ENCODE measurements at regions not wholly inside any gene's neighbourhood (a gene's known extent, or its start where the extent isn't known, plus 50 kb on each side); places are given as distances from the start of the nearest gene placed in this dataset.

GRCh38 chr6:145187491-145188206 lies 547.7 kb downstream of the EPM2A start:
- Histone ChIP-seq H3K9me3 (no peaks in the 10 kb centered on the region), H3K27ac (no peak overlapping the region), H3K4me1 (no peaks in the 10 kb centered on the region), H3K27me3 (no peaks in the 10 kb centered on the region), H3K36me3 (no peaks in the 10 kb centered on the region), H3K4me3 (no peak overlapping the region)
- no peak for TF ChIP-seq POLR2A (IDR thresholded peaks at IDR 0.05)
- TF ChIP-seq POLR2AphosphoS5 (IDR thresholded peaks at IDR 0.05; ENCODE audit: insufficient read depth in 1 of 2, low read depth in 1 of 2): no peak
- TF ChIP-seq CTCF (IDR thresholded peaks at IDR 0.05): no peak
- no peak for DNase-seq (ENCODE audit: extremely low spot score in 2 of 2)
- intact Hi-C loops (cut with DNase I): no loop called here

GRCh38 chr6:145189836-145190235 lies 545.5 kb downstream of the EPM2A start:
- no peak for DNase-seq (ENCODE audit: extremely low spot score in 2 of 2)
- Histone ChIP-seq H3K9me3 (no peaks in the 10 kb centered on the region), H3K4me3 (no peak overlapping the region), H3K36me3 (no peaks in the 10 kb centered on the region), H3K27me3 (no peaks in the 10 kb centered on the region), H3K27ac (no peak overlapping the region), H3K4me1 (no peaks in the 10 kb centered on the region)
- TF ChIP-seq POLR2AphosphoS5 (IDR thresholded peaks at IDR 0.05; ENCODE audit: insufficient read depth in 1 of 2, low read depth in 1 of 2) (no peak), CTCF (IDR thresholded peaks at IDR 0.05) (no peak), POLR2A (IDR thresholded peaks at IDR 0.05) (no peak)
- intact Hi-C loops (cut with DNase I): no loop called here

GRCh38 chr6:145194389-145194788 lies 540.9 kb downstream of the EPM2A start:
- Histone ChIP-seq H3K27ac (no peak overlapping the region), H3K9me3 (no peaks in the 10 kb centered on the region)
- DNase-seq (ENCODE audit: extremely low spot score in 2 of 2): no peak

GRCh38 chr6:145199961-145200360 lies 535.4 kb downstream of the EPM2A start:
- Histone ChIP-seq H3K36me3 (no peaks in the 10 kb centered on the region), H3K4me3 (no peak overlapping the region), H3K27ac (no peak overlapping the region), H3K9me3 (no peaks in the 10 kb centered on the region), H3K4me1 (no peaks in the 10 kb centered on the region), H3K27me3 (no peaks in the 10 kb centered on the region)
- intact Hi-C loops (cut with DNase I): loop anchor here (5.0 kb wide), 1 partner anchor 687 kb away; no protein-coding TSS in a partner anchor
- TF ChIP-seq POLR2AphosphoS5 (IDR thresholded peaks at IDR 0.05; ENCODE audit: insufficient read depth in 1 of 2, low read depth in 1 of 2) (no peak), CTCF (IDR thresholded peaks at IDR 0.05) (no peak), POLR2A (IDR thresholded peaks at IDR 0.05) (no peak)
- no peak for DNase-seq (ENCODE audit: extremely low spot score in 2 of 2)

More at GRCh38 chr6:145194389-145194788, 540.9 kb downstream of the EPM2A start:
- Histone ChIP-seq H3K27me3 (no peaks in the 10 kb centered on the region), H3K36me3 (no peaks in the 10 kb centered on the region), H3K4me1 (no peaks in the 10 kb centered on the region), H3K4me3 (no peak overlapping the region)
- intact Hi-C loops (cut with DNase I): no loop called here
- no peak for TF ChIP-seq POLR2AphosphoS5 (IDR thresholded peaks at IDR 0.05; ENCODE audit: insufficient read depth in 1 of 2, low read depth in 1 of 2)
- TF ChIP-seq POLR2A (IDR thresholded peaks at IDR 0.05): no peak
- TF ChIP-seq CTCF (IDR thresholded peaks at IDR 0.05): no peak

GRCh38 chr6:145204301-145204700 lies 531.0 kb downstream of the EPM2A start:
- Histone ChIP-seq H3K4me1 (no peaks in the 10 kb centered on the region), H3K9me3 (no peaks in the 10 kb centered on the region), H3K4me3 (no peak overlapping the region), H3K27ac (no peak overlapping the region), H3K36me3 (no peaks in the 10 kb centered on the region), H3K27me3 (no peaks in the 10 kb centered on the region)
- intact Hi-C loops (cut with DNase I): no loop called here
- no peak for DNase-seq (ENCODE audit: extremely low spot score in 2 of 2)
- TF ChIP-seq POLR2AphosphoS5 (IDR thresholded peaks at IDR 0.05; ENCODE audit: insufficient read depth in 1 of 2, low read depth in 1 of 2) (no peak), CTCF (IDR thresholded peaks at IDR 0.05) (no peak)

Data from vagina (tissue), 2 donors.